WTC11 (cell line): ENCODE measurements at regions not wholly inside any gene's neighbourhood (a gene's known extent, or its start where the extent isn't known, plus 50 kb on each side); places are given as distances from the start of the nearest gene placed in this dataset.

Experiments
- ATAC-seq: fragments of 200-7000 bp; cut with Tn5 transposase; 2 replicates; pipeline ENCODE4 v1.10.0; 2021; ENCODE audit warnings: mild to moderate bottlenecking, moderate library complexity
- CTCF ChIA-PET: fragments of 300-600 bp; sonication (Branson Sonifier 250); formaldehyde crosslinking; loops from one replicate; lab custom pipeline; 2021; ENCODE audit warnings: antibody characterized with exemption; lab: Charles Lee
- POLR2A ChIA-PET: fragments of 350-600 bp; sonication (Branson Sonifier 250); formaldehyde crosslinking; loops from one replicate; lab custom pipeline; 2021; ENCODE audit warnings: antibody characterized with exemption; lab: Charles Lee
- DNase-seq: peaks from one replicate; pipeline ENCODE4 v3.0.0; 2021; ENCODE audit warnings: low spot score
- H3K27ac Mint-ChIP-seq: 2 replicates; pipeline ENCODE4 v1.8.0; 2021; ENCODE audit warnings: mixed read lengths
- H3K27me3 Mint-ChIP-seq: 2 replicates; pipeline ENCODE4 v1.8.0; 2021; ENCODE audit warnings: low read depth, mild to moderate bottlenecking, moderate library complexity, mixed read lengths
- H3K36me3 Mint-ChIP-seq: 2 replicates; pipeline ENCODE4 v1.8.0; 2021; ENCODE audit warnings: mixed read lengths
- H3K4me1 Mint-ChIP-seq: 2 replicates; pipeline ENCODE4 v1.8.0; 2022; ENCODE audit warnings: mixed read lengths
- H3K4me3 Mint-ChIP-seq: 2 replicates; pipeline ENCODE4 v1.8.0; 2021; ENCODE audit warnings: mild to moderate bottlenecking, moderate library complexity, mixed read lengths
- H3K9me3 Mint-ChIP-seq: 2 replicates; pipeline ENCODE4 v1.8.0; 2021; ENCODE audit warnings: mixed read lengths
- CREM ChIP-seq: sonication (generic); formaldehyde crosslinking; IDR thresholded peaks from 2 replicates; pipeline ENCODE4 v1.8.1; 2022; ENCODE audit warnings: mild to moderate bottlenecking, missing genetic modification reagents, moderate library complexity
- FOXK1 ChIP-seq: sonication (generic); formaldehyde crosslinking; IDR thresholded peaks from 2 replicates; pipeline ENCODE4 v1.8.0; 2022; ENCODE audit warnings: mild to moderate bottlenecking, moderate library complexity, missing genetic modification reagents
- NFE2L1 ChIP-seq: sonication (generic); formaldehyde crosslinking; IDR thresholded peaks from 2 replicates; pipeline ENCODE4 v1.8.1; 2023; ENCODE audit warnings: missing genetic modification reagents
- NR2C2 ChIP-seq: sonication (generic); formaldehyde crosslinking; IDR thresholded peaks from 2 replicates; pipeline ENCODE4 v1.8.0; 2022; ENCODE audit warnings: mild to moderate bottlenecking, missing genetic modification reagents
- SOX15 ChIP-seq: fragments of 250-450 bp; sonication (Bioruptor Pico); IDR thresholded peaks from 2 replicates; pipeline ENCODE4 v1.9.0; 2021; ENCODE audit warnings: mild to moderate bottlenecking
- TP53 ChIP-seq: sonication (generic); formaldehyde crosslinking; IDR thresholded peaks from 2 replicates; pipeline ENCODE4 v1.8.1; 2023; ENCODE audit warnings: mild to moderate bottlenecking, missing genetic modification reagents
- USF1 ChIP-seq: sonication (generic); formaldehyde crosslinking; IDR thresholded peaks from 2 replicates; pipeline ENCODE4 v1.8.0; 2022; ENCODE audit warnings: mild to moderate bottlenecking, missing genetic modification reagents
- ZNF317 ChIP-seq: sonication (generic); formaldehyde crosslinking; IDR thresholded peaks from 2 replicates; pipeline ENCODE4 v1.8.1; 2023; ENCODE audit warnings: low read depth, mild to moderate bottlenecking, moderate library complexity, missing genetic modification reagents, borderline replicate concordance
- ZNF423 ChIP-seq: fragments of 250-450 bp; sonication (Bioruptor Pico); IDR thresholded peaks from 2 replicates; pipeline ENCODE4 v2.1.2; 2022; ENCODE audit warnings: mild to moderate bottlenecking, moderate library complexity
- ZSCAN18 ChIP-seq: fragments of 250-450 bp; sonication (Bioruptor Pico); IDR thresholded peaks from 2 replicates; pipeline ENCODE4 v2.1.2; 2022; ENCODE audit warnings: mild to moderate bottlenecking, moderate library complexity
- TF ChIP-seq, protein P1 (sequence below): fragments of 250-450 bp; sonication (Bioruptor Pico); IDR thresholded peaks from 2 replicates; pipeline ENCODE4 v1.8.0; 2021; ENCODE audit warnings: mild to moderate bottlenecking
- TF ChIP-seq, protein P2 (sequence below): sonication (generic); formaldehyde crosslinking; IDR thresholded peaks from 2 replicates; pipeline ENCODE4 v1.8.0; 2023; ENCODE audit warnings: mild to moderate bottlenecking, missing genetic modification reagents
- TF ChIP-seq, protein P3 (sequence below): fragments of 200-600 bp; IDR thresholded peaks from 2 replicates; pipeline ENCODE4 v1.8.0; 2022; ENCODE audit warnings: antibody characterized with exemption
- TF ChIP-seq, protein P4 (sequence below): sonication (generic); formaldehyde crosslinking; IDR thresholded peaks from 2 replicates; pipeline ENCODE4 v1.8.0; 2022; ENCODE audit warnings: missing genetic modification reagents

DNA sequence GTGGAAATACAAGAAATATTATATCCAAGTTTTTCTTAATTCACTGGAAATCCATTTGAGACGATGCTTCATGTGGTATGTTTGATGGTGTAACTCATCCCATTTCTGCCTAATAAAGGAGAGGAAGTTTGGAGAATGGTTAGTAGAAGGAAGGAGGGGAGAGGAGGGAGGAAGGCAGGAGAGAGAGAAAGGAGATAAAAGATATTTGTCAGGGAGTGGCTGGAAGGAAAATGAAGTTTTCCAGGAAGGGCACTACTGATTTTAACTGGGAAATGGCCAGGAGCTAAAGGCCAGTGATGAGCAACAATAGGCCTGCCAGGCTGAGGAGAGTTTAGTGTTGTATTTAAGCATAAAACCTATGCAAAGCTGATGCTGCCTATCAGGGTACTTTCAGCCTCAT, 182.0 kb downstream of the STK31 start:
- CTCF ChIA-PET: no interaction called here
- no peak overlapping the region for H3K27ac Mint-ChIP-seq
- no peak for ATAC-seq

More for the DNA sequence above, 182.0 kb downstream of the STK31 start:
- TF ChIP-seq NFE2L1 (no peak), USF1 (CRISPR knock-in tag) (no peak), ZSCAN18 (no peak), NR2C2 (CRISPR knock-in tag) (no peak), ZNF317 (CRISPR knock-in tag) (no peak), FOXK1 (CRISPR knock-in tag) (no peak), ZNF423 (no peak), CREM (no peak), SOX15 (CRISPR knock-in tag) (no peak), TP53 (CRISPR knock-in tag) (no peak)
- TF ChIP-seq, protein P1, sequence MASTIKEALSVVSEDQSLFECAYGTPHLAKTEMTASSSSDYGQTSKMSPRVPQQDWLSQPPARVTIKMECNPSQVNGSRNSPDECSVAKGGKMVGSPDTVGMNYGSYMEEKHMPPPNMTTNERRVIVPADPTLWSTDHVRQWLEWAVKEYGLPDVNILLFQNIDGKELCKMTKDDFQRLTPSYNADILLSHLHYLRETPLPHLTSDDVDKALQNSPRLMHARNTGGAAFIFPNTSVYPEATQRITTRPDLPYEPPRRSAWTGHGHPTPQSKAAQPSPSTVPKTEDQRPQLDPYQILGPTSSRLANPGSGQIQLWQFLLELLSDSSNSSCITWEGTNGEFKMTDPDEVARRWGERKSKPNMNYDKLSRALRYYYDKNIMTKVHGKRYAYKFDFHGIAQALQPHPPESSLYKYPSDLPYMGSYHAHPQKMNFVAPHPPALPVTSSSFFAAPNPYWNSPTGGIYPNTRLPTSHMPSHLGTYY (CRISPR knock-in tag): no peak
- TF ChIP-seq, protein P2, sequence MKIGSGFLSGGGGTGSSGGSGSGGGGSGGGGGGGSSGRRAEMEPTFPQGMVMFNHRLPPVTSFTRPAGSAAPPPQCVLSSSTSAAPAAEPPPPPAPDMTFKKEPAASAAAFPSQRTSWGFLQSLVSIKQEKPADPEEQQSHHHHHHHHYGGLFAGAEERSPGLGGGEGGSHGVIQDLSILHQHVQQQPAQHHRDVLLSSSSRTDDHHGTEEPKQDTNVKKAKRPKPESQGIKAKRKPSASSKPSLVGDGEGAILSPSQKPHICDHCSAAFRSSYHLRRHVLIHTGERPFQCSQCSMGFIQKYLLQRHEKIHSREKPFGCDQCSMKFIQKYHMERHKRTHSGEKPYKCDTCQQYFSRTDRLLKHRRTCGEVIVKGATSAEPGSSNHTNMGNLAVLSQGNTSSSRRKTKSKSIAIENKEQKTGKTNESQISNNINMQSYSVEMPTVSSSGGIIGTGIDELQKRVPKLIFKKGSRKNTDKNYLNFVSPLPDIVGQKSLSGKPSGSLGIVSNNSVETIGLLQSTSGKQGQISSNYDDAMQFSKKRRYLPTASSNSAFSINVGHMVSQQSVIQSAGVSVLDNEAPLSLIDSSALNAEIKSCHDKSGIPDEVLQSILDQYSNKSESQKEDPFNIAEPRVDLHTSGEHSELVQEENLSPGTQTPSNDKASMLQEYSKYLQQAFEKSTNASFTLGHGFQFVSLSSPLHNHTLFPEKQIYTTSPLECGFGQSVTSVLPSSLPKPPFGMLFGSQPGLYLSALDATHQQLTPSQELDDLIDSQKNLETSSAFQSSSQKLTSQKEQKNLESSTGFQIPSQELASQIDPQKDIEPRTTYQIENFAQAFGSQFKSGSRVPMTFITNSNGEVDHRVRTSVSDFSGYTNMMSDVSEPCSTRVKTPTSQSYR (CRISPR knock-in tag): no peak
- TF ChIP-seq, protein P3, sequence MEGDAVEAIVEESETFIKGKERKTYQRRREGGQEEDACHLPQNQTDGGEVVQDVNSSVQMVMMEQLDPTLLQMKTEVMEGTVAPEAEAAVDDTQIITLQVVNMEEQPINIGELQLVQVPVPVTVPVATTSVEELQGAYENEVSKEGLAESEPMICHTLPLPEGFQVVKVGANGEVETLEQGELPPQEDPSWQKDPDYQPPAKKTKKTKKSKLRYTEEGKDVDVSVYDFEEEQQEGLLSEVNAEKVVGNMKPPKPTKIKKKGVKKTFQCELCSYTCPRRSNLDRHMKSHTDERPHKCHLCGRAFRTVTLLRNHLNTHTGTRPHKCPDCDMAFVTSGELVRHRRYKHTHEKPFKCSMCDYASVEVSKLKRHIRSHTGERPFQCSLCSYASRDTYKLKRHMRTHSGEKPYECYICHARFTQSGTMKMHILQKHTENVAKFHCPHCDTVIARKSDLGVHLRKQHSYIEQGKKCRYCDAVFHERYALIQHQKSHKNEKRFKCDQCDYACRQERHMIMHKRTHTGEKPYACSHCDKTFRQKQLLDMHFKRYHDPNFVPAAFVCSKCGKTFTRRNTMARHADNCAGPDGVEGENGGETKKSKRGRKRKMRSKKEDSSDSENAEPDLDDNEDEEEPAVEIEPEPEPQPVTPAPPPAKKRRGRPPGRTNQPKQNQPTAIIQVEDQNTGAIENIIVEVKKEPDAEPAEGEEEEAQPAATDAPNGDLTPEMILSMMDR: no peak
- TF ChIP-seq, protein P4, sequence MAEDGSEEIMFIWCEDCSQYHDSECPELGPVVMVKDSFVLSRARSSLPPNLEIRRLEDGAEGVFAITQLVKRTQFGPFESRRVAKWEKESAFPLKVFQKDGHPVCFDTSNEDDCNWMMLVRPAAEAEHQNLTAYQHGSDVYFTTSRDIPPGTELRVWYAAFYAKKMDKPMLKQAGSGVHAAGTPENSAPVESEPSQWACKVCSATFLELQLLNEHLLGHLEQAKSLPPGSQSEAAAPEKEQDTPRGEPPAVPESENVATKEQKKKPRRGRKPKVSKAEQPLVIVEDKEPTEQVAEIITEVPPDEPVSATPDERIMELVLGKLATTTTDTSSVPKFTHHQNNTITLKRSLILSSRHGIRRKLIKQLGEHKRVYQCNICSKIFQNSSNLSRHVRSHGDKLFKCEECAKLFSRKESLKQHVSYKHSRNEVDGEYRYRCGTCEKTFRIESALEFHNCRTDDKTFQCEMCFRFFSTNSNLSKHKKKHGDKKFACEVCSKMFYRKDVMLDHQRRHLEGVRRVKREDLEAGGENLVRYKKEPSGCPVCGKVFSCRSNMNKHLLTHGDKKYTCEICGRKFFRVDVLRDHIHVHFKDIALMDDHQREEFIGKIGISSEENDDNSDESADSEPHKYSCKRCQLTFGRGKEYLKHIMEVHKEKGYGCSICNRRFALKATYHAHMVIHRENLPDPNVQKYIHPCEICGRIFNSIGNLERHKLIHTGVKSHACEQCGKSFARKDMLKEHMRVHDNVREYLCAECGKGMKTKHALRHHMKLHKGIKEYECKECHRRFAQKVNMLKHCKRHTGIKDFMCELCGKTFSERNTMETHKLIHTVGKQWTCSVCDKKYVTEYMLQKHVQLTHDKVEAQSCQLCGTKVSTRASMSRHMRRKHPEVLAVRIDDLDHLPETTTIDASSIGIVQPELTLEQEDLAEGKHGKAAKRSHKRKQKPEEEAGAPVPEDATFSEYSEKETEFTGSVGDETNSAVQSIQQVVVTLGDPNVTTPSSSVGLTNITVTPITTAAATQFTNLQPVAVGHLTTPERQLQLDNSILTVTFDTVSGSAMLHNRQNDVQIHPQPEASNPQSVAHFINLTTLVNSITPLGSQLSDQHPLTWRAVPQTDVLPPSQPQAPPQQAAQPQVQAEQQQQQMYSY (CRISPR knock-in tag): no peak
- peaks cover 3% of the 10 kb centered on the region; the same call in 1 of the 2 replicates for H3K9me3 Mint-ChIP-seq
- H3K4me3 Mint-ChIP-seq: no peak overlapping the region
- no peaks in the 10 kb centered on the region for H3K27me3 Mint-ChIP-seq
- POLR2A ChIA-PET: no interaction called here
- H3K36me3 Mint-ChIP-seq: no peaks in the 10 kb centered on the region
- peaks cover 3% of the 10 kb centered on the region; the same call in 1 of the 2 replicates for H3K4me1 Mint-ChIP-seq
- DNase-seq: no peak
